Erythroblast (primary cell): ENCODE measurements at regions not wholly inside any gene's neighbourhood (a gene's known extent, or its start where the extent isn't known, plus 50 kb on each side); places are given as distances from the start of the nearest gene placed in this dataset.

ENCODE experiments used
- GATA1 ChIP-seq: IDR thresholded peaks from 2 replicates; pipeline ENCODE4 v1.6.1; 2011; ENCODE audit warnings: low read depth, mild to moderate bottlenecking, control low read depth, low read length, moderate library complexity
- POLR2A ChIP-seq: IDR thresholded peaks from 2 replicates; pipeline ENCODE4 v1.6.1; 2011; ENCODE audit warnings: mild to moderate bottlenecking, low read length

DNA sequence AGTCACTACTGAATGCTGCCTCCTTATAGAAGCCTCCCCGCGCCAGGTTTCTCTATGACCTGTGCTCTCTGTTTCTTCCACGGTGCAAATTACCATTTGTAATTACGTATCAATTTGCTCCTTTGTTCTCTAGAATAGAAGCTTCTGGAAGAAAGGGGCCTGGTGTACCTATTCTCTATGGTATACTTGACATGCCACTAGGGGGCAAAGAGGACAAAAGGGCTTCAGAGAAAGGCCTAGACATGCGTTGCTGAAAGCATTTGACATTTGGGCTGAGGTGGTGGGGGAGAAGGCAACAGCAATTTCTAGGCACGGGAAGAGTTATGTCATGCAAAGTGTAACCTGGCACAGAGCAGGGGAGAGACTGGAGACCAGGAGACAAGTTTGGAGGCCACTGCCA lies 148.7 kb downstream of the WDR11 start:
- no peak for TF ChIP-seq POLR2A
- no peak for TF ChIP-seq GATA1
